Gastroesophageal sphincter (tissue), 4 donors: ENCODE measurements at regions not wholly inside any gene's neighbourhood (a gene's known extent, or its start where the extent isn't known, plus 50 kb on each side); places are given as distances from the start of the nearest gene placed in this dataset.

Experiments
- ATAC-seq: fragments of 150-250 bp; one replicate; pipeline ENCODE4 v1.9.1; 2016; ENCODE audit warnings: mild to moderate bottlenecking, moderate library complexity
- H3K27ac ChIP-seq, 4 donors: fragments of 200-600 bp; sonication (generic) in 3 of 4; 1 replicate in 3 of 4; 2 replicates in 1 of 4; pipeline ENCODE4 v1.5.1; 2016 to 2019
- H3K27me3 ChIP-seq: fragments of 200-600 bp; sonication (generic); one replicate; pipeline ENCODE4 v1.5.1; 2019
- H3K36me3 ChIP-seq, 2 donors: fragments of 200-600 bp; sonication (generic); one replicate each; pipeline ENCODE4 v1.5.1; 2019; ENCODE audit warnings: control low read depth in 1 of 2
- H3K4me1 ChIP-seq, 3 donors: fragments of 200-600 bp; sonication (generic); 1 replicate in 2 of 3; 2 replicates in 1 of 3; pipeline ENCODE4 v1.5.1; 2016 to 2019; ENCODE audit warnings: control low read depth in 2 of 3
- H3K4me3 ChIP-seq, 2 donors: fragments of 200-600 bp; sonication (generic); one replicate each; pipeline ENCODE4 v1.5.1; 2019; ENCODE audit warnings: mild to moderate bottlenecking in 1 of 2, moderate library complexity in 1 of 2
- H3K9me3 ChIP-seq, 3 donors: fragments of 200-600 bp; sonication (generic); one replicate each; pipeline ENCODE4 v1.5.1; 2017 to 2019; ENCODE audit warnings: control low read depth in 2 of 3
- CTCF ChIP-seq, 4 experiments: fragments of 200-600 bp in 2 of 4; fragments of 450-650 bp in 2 of 4; sonication (generic) in 1 of 4; IDR thresholded peaks; one replicate each; pipeline ENCODE4 v1.5.1; 2017 to 2019; ENCODE audit warnings: antibody characterized with exemption in 4 of 4, mild to moderate bottlenecking in 2 of 4, moderate library complexity in 2 of 4
- EP300 ChIP-seq: sonication (generic); formaldehyde crosslinking; IDR thresholded peaks from one replicate; pipeline ENCODE4 v1.6.1; 2017; ENCODE audit warnings: antibody characterized with exemption, mild to moderate bottlenecking
- POLR2A ChIP-seq, 2 donors: fragments of 450-650 bp; IDR thresholded peaks; one replicate each; pipeline ENCODE4 v1.6.1; 2017; ENCODE audit warnings: antibody characterized with exemption in 2 of 2, mild to moderate bottlenecking in 2 of 2, moderate library complexity in 1 of 2
- POLR2AphosphoS5 ChIP-seq: sonication (generic); formaldehyde crosslinking; IDR thresholded peaks from one replicate; pipeline ENCODE4 v1.6.1; 2017; ENCODE audit warnings: antibody characterized with exemption
- WGBS, 2 donors: methylation state at CpG; one replicate each; pipeline ENCODE4 v1.1.5; 2018; ENCODE audit warnings: low coverage in 1 of 2; 5-methylcytosine and 5-hydroxymethylcytosine counted together

GRCh38 chr2:2671826-2672225 is 340.8 kb upstream of the MYT1L start:
- WGBS, 2 donors, result 87% methylated on average over 6 of the region's 6 CpGs; no CpG with 5 or more reads in 1 of the 2 donors
- TF ChIP-seq POLR2AphosphoS5 (no peak), CTCF (IDR thresholded peaks at IDR 0.05) (no peak), EP300 (no peak), POLR2A (IDR thresholded peaks at IDR 0.05) (no peak)
- Histone ChIP-seq H3K36me3 (no peaks in the 10 kb centered on the region), H3K27ac (no peak overlapping the region), H3K9me3 (no peaks in the 10 kb centered on the region), H3K27me3 (no peaks in the 10 kb centered on the region), H3K4me3 (no peak overlapping the region), H3K4me1 (no peaks in the 10 kb centered on the region)
- ATAC-seq, result no peak

- no peaks in the 10 kb centered on the region for H3K4me1 ChIP-seq
- no peaks in the 10 kb centered on the region for H3K27me3 ChIP-seq
- H3K27ac ChIP-seq, result no peak overlapping the region
- H3K36me3 ChIP-seq, result no peaks in the 10 kb centered on the region
- no peak for TF ChIP-seq EP300
- WGBS, 2 donors, result no CpG with 5 or more reads among the region's 16 CpGs
- ATAC-seq, result no peak
- H3K4me3 ChIP-seq, result no peak overlapping the region
- no peaks in the 10 kb centered on the region for H3K9me3 ChIP-seq
Observed at GRCh38 chr2:2669316-2669715, 338.2 kb upstream of the MYT1L start.

- no peak for ATAC-seq
- no peaks in the 10 kb centered on the region for H3K9me3 ChIP-seq
- H3K4me3 ChIP-seq, result no peak overlapping the region
- H3K27ac ChIP-seq, result no peak overlapping the region
- no peaks in the 10 kb centered on the region for H3K27me3 ChIP-seq
- no peak for TF ChIP-seq POLR2AphosphoS5
- TF ChIP-seq EP300, result no peak
- TF ChIP-seq POLR2A (IDR thresholded peaks at IDR 0.05), result no peak
- no peak for TF ChIP-seq CTCF (IDR thresholded peaks at IDR 0.05)
- peaks cover 0 to 2% (median 0%) of the 10 kb centered on the region in 3 donors for H3K4me1 ChIP-seq
- no peaks in the 10 kb centered on the region for H3K36me3 ChIP-seq
- 80% methylated on average over 1 of the region's 21 CpGs; no CpG with 5 or more reads in 1 of the 2 donors for WGBS, 2 donors
Observed at GRCh38 chr2:2668681-2669265, 337.7 kb upstream of the MYT1L start.

- H3K36me3 ChIP-seq, result no peaks in the 10 kb centered on the region
- no peak for TF ChIP-seq POLR2A (IDR thresholded peaks at IDR 0.05)
- no peak for TF ChIP-seq EP300
- TF ChIP-seq POLR2AphosphoS5, result no peak
- no peak for TF ChIP-seq CTCF (IDR thresholded peaks at IDR 0.05)
- H3K4me3 ChIP-seq, result no peak overlapping the region
- WGBS, 2 donors, result 100% methylated on average over 1 of the region's 4 CpGs; no CpG with 5 or more reads in 1 of the 2 donors
- H3K4me1 ChIP-seq, result peaks cover 0 to 13% (median 0%) of the 10 kb centered on the region in 3 donors
- H3K9me3 ChIP-seq, result no peaks in the 10 kb centered on the region
- no peak overlapping the region for H3K27ac ChIP-seq
- no peak for ATAC-seq
- no peaks in the 10 kb centered on the region for H3K27me3 ChIP-seq
Observed at GRCh38 chr2:2667690-2668089, 336.6 kb upstream of the MYT1L start.

GRCh38 chr2:2665834-2666133 is 334.7 kb upstream of the MYT1L start:
- H3K36me3 ChIP-seq, result no peaks in the 10 kb centered on the region
- no peak for TF ChIP-seq POLR2AphosphoS5
- TF ChIP-seq CTCF (IDR thresholded peaks at IDR 0.05), result no peak
- TF ChIP-seq EP300, result no peak
- TF ChIP-seq POLR2A (IDR thresholded peaks at IDR 0.05), result no peak
- ATAC-seq, result no peak
- no peak overlapping the region for H3K27ac ChIP-seq
- H3K9me3 ChIP-seq, result no peaks in the 10 kb centered on the region
- WGBS, 2 donors, result 86 to 91% methylated on average over 6 to 12 of the region's 12 CpGs
- H3K4me1 ChIP-seq, result peaks cover 0 to 32% (median 0%) of the 10 kb centered on the region in 3 donors
- H3K4me3 ChIP-seq, result no peak overlapping the region
- no peaks in the 10 kb centered on the region for H3K27me3 ChIP-seq
